Right lobe of liver (tissue), 6 donors: ENCODE measurements at regions not wholly inside any gene's neighbourhood (a gene's known extent, or its start where the extent isn't known, plus 50 kb on each side); places are given as distances from the start of the nearest gene placed in this dataset.
"Not testable (repeated sequence)": the region's sequence is repeated elsewhere in the genome, so short reads cannot be mapped to it uniquely, and the experiment has no call there.

Experiments
- ATAC-seq, 4 donors: fragments of 200-7000 bp; cut with Tn5 transposase; one replicate each; pipeline ENCODE4 v1.9.1; 2020; ENCODE audit warnings: mild to moderate bottlenecking in 4 of 4, moderate library complexity in 4 of 4
- DNase-seq, 3 donors: peaks; one replicate each; pipeline ENCODE4 v3.0.0-alpha.2; 2020
- H3K27ac ChIP-seq, 3 donors: fragments of 200-600 bp; one replicate each; pipeline ENCODE4 v1.8.0; 2022
- H3K27me3 ChIP-seq, 2 donors: fragments of 200-600 bp; one replicate each; pipeline ENCODE4 v1.8.0; 2022
- H3K36me3 ChIP-seq, 4 donors: fragments of 200-600 bp; sonication (generic) in 1 of 4; one replicate each; pipeline versions ENCODE4 v1.5.1 to v1.8.0; 2017 to 2022; ENCODE audit warnings: control low read depth in 1 of 4
- H3K4me1 ChIP-seq, 4 donors: fragments of 200-600 bp; sonication (generic) in 1 of 4; one replicate each; pipeline versions ENCODE4 v1.5.1 to v1.8.0; 2017 to 2022; ENCODE audit warnings: control low read depth in 1 of 4
- H3K4me3 ChIP-seq, 3 donors: fragments of 200-600 bp; one replicate each; pipeline ENCODE4 v1.8.0; 2022
- H3K9me3 ChIP-seq, 4 donors: fragments of 200-600 bp; sonication (generic) in 1 of 4; one replicate each; pipeline versions ENCODE4 v1.5.1 to v1.8.0; 2017 to 2022; ENCODE audit warnings: control low read depth in 1 of 4
- POLR2A ChIP-seq: fragments of 450-650 bp; IDR thresholded peaks from one replicate; pipeline ENCODE4 v1.6.1; 2017; ENCODE audit warnings: antibody characterized with exemption, mild to moderate bottlenecking
- WGBS: methylation state at CpG from one replicate; pipeline ENCODE4 v1.1.6; 2018; ENCODE audit warnings: low coverage, low lambda C conversion rate; ENCODE audit not compliant: insufficient coverage; ENCODE audit errors: missing lambda C conversion rate; 5-methylcytosine and 5-hydroxymethylcytosine counted together
- intact Hi-C, 2 donors: fragments of 100-400 bp; cut with DNase I; formaldehyde crosslinking; loops; one replicate each; pipeline versions ENCODE4 v1.11.2 to v1.14.1; 2022
- TF ChIP-seq, protein P1 (sequence below), 4 donors: fragments of 200-600 bp in 3 of 4; fragments of 450-650 bp in 1 of 4; IDR thresholded peaks; one replicate each; pipeline versions ENCODE4 v1.5.1 to v1.8.0; 2016 to 2022; ENCODE audit warnings: antibody characterized with exemption in 4 of 4, mild to moderate bottlenecking in 2 of 4
- donor health status: DM: no; HTN: yes; CAD: no.
- donor health status: DM: no; HTN: no; CAD: no.
- donor health status: DM: no; HTN: no; CAD: no.
- donor health status: DM: no; HTN: yes; CAD: no.
- donor health status: DM: no; HTN: yes; CAD: no.

DNA sequence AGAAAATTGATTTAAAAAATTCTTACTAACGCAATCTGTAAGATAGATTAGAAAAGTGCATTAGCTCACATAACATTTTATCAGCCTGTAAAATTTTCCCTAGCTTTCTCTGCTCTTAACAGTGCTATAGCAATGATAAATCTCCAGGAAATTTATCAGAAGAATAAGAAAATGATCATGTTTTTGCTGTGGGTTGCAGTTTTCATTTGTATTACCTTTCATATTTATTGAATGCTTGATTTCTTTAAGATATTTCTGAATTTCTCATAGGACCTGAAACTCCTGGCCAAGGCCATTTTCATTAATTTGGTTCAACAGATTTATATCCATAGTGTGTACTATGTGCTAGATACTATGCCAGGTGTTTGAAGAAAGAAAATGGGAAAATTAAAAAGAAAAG is 130.3 kb upstream of the STARD13 start:
- H3K27ac ChIP-seq, result no peak overlapping the region
- intact Hi-C loops, result no loop called here
- no peaks in the 10 kb centered on the region for H3K9me3 ChIP-seq
- H3K4me3 ChIP-seq, result no peak overlapping the region
- no peak for DNase-seq
- H3K36me3 ChIP-seq, result no peaks in the 10 kb centered on the region
- no peak for ATAC-seq
- TF ChIP-seq POLR2A, result no peak
- TF ChIP-seq, protein P1, sequence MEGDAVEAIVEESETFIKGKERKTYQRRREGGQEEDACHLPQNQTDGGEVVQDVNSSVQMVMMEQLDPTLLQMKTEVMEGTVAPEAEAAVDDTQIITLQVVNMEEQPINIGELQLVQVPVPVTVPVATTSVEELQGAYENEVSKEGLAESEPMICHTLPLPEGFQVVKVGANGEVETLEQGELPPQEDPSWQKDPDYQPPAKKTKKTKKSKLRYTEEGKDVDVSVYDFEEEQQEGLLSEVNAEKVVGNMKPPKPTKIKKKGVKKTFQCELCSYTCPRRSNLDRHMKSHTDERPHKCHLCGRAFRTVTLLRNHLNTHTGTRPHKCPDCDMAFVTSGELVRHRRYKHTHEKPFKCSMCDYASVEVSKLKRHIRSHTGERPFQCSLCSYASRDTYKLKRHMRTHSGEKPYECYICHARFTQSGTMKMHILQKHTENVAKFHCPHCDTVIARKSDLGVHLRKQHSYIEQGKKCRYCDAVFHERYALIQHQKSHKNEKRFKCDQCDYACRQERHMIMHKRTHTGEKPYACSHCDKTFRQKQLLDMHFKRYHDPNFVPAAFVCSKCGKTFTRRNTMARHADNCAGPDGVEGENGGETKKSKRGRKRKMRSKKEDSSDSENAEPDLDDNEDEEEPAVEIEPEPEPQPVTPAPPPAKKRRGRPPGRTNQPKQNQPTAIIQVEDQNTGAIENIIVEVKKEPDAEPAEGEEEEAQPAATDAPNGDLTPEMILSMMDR (IDR thresholded peaks at IDR 0.05), result no peak
- WGBS, result 91% methylated on average over 1 of the region's 1 CpG
- H3K27me3 ChIP-seq, result no peaks in the 10 kb centered on the region
- no peaks in the 10 kb centered on the region for H3K4me1 ChIP-seq

DNA sequence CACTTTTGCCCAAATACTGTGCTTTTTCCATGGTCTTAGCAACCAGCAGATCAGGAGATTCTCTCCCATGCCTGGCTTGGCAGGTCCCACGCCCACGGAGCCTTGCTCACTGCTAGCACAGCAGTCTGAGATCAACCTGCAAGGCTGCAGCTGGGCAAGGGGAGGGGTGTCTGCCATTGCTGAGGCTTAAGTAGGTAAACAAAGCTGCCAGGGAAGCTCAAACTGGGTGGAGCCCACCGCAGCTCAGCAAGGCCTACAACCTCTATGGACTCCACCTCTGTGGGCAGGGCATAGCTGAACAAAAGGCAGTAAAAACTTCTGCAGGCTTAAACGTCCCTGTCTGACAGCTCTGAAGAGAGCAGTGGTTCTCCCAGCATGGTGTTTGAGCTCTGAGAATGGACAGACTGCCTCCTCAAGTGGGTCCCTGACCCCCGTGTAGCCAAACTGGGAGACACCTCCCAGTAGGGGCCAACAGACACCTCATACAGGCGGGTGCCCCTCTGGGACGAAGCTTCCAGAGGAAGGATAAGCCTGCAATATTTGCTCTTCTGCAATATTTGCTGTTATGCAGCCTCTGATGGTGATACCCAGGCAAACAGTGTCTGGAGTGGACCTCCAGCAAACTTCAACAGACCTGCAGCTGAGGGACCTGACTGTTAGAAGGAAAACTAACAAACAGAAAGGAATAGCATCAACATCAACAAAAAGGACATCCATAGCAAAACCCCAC is 132.8 kb upstream of the STARD13 start:
- H3K36me3 ChIP-seq, DNase-seq, H3K9me3 ChIP-seq, H3K27ac ChIP-seq, H3K4me3 ChIP-seq, H3K27me3 ChIP-seq, ATAC-seq, H3K4me1 ChIP-seq, intact Hi-C loops: not testable (repeated sequence)
- WGBS, result 70% methylated on average over 2 of the region's 7 CpGs

DNA sequence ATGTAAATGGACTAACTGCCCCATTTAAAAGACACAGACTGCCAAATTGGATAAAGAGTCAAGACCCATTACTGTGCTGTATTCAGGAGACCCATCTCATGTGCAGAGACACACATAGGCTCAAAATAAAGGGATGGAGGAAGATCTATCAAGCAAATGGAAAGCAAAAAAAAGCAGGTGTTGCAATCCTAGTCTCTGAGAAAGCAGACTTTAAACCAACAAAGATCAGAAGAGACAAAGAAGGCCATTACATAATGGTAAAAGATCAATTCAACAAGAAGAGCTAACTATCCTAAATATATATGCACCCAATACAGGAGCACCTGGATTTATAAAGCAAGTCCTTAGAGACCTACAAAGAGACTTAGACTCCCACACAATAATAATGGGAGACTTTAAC is 134.6 kb upstream of the STARD13 start:
- H3K36me3 ChIP-seq, H3K27ac ChIP-seq, H3K4me1 ChIP-seq, H3K9me3 ChIP-seq, ATAC-seq, H3K4me3 ChIP-seq, intact Hi-C loops, DNase-seq, H3K27me3 ChIP-seq: not testable (repeated sequence)

DNA sequence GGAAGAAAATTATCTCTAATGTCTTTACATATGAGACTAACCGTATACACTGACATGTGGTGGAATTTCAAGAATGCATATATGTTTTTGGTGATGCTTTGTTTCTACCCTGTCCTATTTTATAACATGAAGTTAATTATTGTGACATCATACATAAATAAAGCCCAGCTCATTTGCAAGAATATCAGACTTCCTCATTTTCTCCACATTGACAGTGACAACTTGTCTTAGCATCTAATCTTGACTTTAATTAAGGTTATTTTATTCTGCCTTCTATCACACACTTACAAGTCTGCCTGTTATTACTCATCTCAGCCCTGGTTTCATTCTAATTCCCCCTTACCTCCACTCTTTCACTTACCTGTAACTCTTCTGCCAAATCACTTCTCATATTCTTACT is 140.6 kb upstream of the STARD13 start:
- no peak for DNase-seq
- Histone ChIP-seq H3K27ac (no peak overlapping the region), H3K4me1 (no peaks in the 10 kb centered on the region), H3K9me3 (no peaks in the 10 kb centered on the region), H3K4me3 (no peak overlapping the region), H3K36me3 (no peaks in the 10 kb centered on the region), H3K27me3 (no peaks in the 10 kb centered on the region)
- TF ChIP-seq, protein P1 (IDR thresholded peaks at IDR 0.05), result no peak
- no peak for TF ChIP-seq POLR2A
- no peak for ATAC-seq
- intact Hi-C loops, result no loop called here
- WGBS, result 83% methylated on average over 1 of the region's 1 CpG

DNA sequence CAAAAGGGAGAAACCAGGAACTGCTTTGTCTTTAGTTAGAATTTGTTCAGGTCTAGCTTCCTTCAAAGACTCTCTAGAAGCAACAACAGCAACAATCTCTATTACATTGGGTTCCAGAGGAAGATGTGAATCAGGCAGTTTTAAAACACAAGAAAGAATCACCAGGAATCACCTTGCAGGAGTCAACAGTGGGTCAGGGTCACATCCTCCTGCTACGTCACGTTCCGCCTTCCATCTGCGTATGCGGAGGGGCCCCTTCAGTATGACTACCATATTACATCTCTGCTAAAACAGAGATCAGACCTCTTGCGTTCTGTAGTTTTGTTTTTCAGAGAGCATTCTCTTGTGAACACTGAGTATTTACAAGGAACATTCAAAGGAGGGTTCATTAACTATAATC is 147.8 kb upstream of the STARD13 start:
- no peak for ATAC-seq
- Histone ChIP-seq H3K4me1 (no peaks in the 10 kb centered on the region), H3K4me3 (no peak overlapping the region), H3K36me3 (no peaks in the 10 kb centered on the region), H3K27ac (no peak overlapping the region), H3K27me3 (no peaks in the 10 kb centered on the region), H3K9me3 (no peaks in the 10 kb centered on the region)
- no peak for TF ChIP-seq POLR2A
- 92% methylated on average over 2 of the region's 6 CpGs for WGBS
- intact Hi-C loops, result no loop called here
- DNase-seq, result no peak

DNA sequence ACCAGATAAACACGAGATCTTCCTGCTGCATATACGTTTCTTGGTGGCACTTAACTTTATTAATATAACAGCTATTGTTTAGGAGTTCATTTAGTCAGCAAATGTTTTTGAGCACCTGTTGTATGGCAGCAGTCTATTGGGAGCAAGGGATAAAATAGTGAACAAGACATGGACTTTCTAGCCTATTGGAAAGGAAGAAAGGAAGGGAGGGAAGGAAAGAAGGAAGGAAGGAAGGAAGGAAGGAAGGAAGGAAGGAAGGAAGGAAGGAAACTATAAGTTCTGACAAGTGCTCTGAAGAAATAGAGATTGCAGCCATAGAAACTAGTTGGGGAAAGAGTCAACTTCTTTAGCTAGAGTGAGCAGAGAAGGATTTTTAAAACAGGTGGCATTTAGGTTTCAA is 149.1 kb upstream of the STARD13 start:
- WGBS, result 83% methylated on average over 2 of the region's 2 CpGs
- H3K4me3 ChIP-seq, result no peak overlapping the region
- TF ChIP-seq, protein P1 (IDR thresholded peaks at IDR 0.05), result no peak
- H3K4me1 ChIP-seq, result no peaks in the 10 kb centered on the region
- intact Hi-C loops, result no loop called here
- DNase-seq (no peak), ATAC-seq (no peak)
- no peak overlapping the region for H3K27ac ChIP-seq
- no peaks in the 10 kb centered on the region for H3K9me3 ChIP-seq
- no peaks in the 10 kb centered on the region for H3K36me3 ChIP-seq
- H3K27me3 ChIP-seq, result no peaks in the 10 kb centered on the region
